Effector CD4-positive, alpha-beta T cell (primary cell): ENCODE measurements at regions not wholly inside any gene's neighbourhood (a gene's known extent, or its start where the extent isn't known, plus 50 kb on each side); places are given as distances from the start of the nearest gene placed in this dataset.

Experiments used
- DNase-seq: peaks from one replicate; pipeline ENCODE4 v3.0.0-alpha.2; 2020

GRCh38 chr11:31895926-31896325 lies 84.8 kb upstream of the PAX6 start:
- no peak for DNase-seq

DNA sequence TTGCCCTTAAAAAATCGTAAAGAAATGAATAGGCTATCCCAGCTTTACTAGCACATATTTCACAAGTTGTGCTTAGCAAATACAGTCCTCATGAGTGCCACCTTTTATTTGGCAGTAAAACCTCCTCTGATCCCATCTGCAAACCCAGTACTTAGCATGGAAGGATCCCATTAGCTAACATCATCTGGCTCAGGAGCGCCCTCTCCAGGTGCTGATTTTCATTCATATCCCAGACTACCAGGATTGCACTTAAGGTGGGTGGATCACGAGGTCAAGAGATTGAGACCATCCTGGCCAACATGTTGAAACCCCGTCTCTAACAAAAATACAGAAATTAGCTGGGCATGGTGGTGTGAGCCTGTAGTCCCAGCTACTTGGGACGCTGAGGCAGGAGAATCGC lies 76.1 kb upstream of the PAX6 start:
- DNase-seq: no peak

GRCh38 chr11:31884080-31884479 lies 73.0 kb upstream of the PAX6 start:
- no peak for DNase-seq

DNA sequence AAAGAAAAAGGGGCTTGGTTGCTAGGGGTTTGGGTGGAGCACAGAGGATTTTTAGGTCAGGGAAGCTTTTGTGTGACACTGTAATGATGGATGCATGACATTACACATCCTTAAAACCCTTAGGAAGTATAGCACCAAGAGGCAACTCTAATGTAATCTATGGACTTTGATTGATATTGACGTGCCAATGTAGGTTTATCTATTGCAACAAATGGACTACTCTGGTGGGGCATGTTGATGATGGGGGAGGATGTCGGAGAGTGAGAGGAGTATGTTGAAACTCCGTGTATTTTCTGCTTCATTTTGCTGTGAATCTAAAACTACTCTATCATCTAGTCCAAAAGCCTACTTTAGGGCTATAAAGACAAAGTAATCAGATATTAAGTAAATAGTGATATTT lies 72.3 kb upstream of the PAX6 start:
- no peak for DNase-seq

DNA sequence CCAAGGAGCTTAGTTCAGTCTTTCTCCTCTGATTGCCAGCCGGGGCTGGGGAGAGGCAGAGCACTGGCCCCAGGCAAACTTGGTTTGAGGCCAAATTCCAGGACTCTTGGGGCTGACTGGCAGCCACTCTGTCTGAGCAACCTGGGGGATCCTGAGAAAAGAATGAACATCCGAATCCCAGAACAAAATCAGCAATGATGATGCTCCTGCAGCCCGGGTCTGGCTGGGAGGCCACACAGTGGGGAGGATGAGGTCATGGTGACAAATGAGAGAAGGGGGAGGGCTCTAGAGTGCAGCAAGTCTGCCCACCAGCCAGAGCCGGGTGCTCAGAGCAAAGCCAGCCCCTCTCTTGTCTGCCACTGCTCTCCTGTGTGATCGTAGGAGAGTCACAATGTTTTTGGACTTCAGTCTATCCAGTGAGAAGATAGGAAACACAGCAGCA lies 71.8 kb upstream of the PAX6 start:
- no peak for DNase-seq

DNA sequence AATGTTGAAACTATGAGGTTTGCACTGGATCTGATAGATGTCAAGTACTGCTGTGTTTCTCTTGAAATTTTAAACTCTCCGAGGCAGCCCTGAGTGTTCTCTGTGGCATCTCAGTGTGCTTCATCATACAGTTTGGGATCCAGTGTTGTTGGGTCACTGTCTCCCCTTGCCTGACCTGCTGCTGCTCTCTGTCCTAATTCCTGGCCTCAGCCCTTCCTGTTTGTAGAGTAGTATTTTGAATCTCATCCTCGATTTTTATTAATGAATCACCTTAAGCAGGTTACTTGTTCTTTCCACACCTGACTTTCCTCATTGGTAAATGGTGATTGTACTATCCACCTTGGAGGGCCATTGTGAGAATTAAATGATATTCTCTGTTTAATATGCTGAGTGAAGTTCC lies 70.7 kb upstream of the PAX6 start:
- no peak for DNase-seq

DNA sequence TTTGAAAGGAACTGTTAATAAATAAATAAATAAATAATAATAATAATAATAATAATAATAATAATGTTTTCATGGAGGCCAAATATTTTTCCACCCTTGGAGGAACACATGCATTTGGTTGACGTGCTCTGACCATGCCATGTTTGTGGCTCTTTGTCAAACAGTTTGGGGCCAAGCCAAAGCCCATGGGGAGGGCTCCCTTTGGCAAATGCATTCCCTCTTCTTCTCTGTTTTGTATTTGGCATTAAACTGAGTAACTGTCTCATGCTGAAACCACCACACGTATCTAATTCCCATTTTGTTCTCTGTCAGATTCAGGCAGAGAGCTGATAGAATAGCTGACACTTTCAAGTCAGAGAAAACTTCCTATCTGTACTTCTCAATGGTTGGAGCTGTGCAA lies 68.6 kb upstream of the PAX6 start:
- DNase-seq: no peak

DNA sequence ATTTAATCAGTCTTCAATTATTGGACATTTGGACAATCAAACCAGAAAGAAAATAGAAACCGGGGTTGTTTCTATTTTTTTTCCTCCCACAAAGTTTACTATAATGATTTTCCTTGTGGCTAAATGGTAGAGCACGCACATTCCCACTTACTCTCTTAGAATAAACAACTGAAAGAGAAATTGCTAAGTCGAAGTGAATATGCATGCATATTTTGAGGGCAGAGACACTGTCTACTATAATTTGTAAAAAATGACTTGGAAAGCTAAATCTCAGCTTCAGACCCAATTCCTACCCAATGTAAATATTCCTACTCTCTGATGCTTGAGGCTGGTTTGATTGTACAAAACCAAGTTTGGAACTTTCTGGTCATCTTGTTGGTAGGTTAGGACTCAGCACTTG lies 66.7 kb upstream of the PAX6 start:
- no peak for DNase-seq

DNA sequence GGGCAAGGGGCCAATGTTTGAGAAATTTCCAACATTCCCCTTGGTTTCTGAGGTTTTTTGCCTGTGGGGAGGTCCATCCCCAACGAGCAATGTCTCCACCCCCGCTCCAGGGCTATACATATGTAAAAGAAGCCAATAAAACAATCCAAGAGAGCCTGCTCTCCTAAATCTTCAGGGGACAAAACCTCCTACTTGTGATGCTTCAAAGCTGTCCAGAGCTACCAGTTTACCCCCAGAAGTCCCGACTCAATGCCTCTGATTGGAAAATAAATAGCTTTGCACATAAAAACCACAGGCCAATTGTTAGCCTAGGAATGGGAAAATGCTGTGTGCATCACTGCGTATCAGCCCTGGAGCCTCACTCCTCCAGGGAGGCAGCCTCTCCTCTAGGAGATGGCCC lies 66.0 kb upstream of the PAX6 start:
- no peak for DNase-seq

GRCh38 chr11:31875866-31876560 lies 64.9 kb upstream of the PAX6 start:
- DNase-seq: no peak

- no peak for DNase-seq
Measured at GRCh38 chr11:31874631-31875191, 63.6 kb upstream of the PAX6 start.

DNA sequence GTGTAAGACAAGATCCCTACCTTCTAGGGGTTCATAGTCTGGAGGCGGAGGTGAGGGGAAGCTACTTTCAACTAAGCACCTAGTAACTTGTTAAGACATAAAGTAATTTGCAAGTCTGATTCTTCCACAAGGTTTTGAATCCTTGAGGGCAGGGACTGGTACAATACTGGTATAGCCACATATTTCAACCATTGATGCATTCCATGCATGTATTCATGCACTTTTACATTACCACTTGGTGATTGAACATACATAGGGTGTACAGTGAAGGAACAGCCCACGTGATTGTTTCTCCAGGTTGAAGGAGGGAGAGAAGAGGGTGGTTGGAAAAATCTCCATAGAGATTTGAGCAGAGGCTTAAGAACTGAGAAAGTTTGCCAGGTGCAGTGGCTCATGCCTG lies 62.0 kb upstream of the PAX6 start:
- DNase-seq: no peak

- no peak for DNase-seq
Measured at GRCh38 chr11:31872076-31872443, 60.9 kb upstream of the PAX6 start.

GRCh38 chr11:31871310-31872075 lies 60.4 kb upstream of the PAX6 start:
- no peak for DNase-seq

DNA sequence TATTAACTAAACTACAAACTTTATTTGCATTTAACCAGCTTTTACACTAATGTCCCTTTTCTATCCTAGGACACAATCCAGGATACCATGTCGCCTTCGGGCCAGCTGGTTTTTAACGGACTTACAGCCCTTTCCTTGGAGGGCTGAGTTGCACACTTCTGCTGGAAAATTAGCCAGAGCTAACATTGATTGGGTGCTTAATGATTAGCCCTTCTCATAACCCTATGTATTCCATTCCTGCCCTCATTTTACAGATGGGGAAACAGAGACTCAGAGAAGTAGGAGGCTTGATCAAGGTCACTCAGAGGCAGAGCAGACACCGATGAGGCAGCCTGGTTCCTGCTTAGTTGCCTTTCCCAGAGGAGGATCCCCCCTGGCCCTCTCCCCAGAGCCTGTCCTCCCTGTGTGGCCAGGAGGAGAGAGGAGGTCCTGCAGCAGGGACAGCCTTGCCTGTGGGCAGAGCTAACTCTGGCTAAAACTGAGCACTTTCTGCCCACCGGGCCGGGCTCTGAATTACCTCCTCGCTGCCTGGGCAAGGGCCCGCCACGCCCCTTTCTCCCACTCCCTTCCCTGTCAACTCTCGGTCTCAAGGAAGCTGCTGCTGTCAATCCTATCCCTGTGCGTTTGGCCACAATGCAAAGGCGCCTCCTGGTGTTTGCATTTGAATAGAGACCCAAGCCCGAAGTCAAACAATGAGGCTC lies 59.6 kb upstream of the PAX6 start:
- DNase-seq: no peak

- DNase-seq: no peak
Measured at GRCh38 chr11:31869986-31870385, 58.9 kb upstream of the PAX6 start.

DNA sequence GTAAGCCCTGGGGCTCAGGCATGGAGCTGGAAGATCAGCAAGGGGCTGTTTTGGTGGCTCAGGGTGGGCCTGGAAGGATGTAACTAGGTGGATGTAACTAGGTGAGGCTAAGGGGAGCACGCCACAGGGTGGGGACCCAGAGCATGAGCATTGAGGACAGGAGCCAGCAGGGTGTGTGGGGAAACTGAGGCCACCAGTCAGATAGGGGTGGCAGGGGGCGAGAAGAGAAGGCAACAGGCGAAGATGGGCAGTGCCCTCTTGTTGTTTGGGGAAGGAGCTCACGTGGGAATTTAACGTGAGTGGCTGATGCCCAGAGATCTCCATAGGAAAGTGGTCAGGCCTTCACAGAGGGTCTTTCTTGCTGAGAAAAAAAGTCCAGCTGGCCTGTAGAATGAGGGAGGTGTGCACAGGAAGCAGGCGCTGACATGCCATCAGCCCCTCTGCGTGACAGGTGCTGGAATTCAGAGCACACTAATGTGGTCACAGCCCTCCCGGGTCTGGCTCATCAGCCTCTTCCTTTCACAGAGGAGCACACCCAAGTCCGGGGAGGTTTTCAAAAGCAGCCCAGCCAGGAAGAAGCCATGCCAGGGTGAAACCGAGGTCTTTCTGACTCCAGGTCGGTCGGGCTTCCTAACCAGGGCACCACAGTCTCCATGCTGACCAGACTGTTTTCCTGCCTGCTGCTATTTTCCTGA lies 54.6 kb upstream of the PAX6 start:
- no peak for DNase-seq

DNA sequence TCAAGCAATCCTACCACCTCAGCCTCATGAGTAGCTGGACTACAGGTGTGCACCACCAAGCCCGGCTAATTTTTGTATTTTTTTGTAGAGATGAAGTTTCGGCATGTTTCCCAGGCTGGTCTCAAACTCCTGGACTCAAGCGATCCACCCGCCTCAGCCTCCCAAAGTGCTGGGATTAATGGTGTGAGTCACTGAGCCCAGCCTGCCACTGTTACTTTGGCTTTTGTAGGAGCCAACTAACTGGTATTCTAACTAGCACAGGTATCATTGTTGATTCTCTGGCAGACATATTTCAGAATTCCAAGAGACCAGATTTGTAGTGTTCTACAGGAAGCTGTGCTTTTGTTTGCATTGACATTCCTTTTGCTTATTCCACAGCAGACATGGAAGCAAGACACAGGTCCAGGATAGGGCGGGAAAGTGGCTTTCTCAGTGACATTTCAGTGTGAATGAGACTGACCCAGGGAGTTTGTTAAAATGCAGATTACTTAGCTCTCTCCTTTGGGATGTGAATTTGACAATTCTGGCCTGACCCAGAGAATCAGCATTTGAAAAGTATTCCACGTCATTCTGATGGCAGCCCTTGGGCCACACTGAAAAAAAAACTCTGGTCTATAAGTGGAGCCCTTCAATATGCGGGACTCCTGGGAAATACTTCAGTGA lies 52.2 kb upstream of the PAX6 start:
- DNase-seq: no peak

- no peak for DNase-seq
Measured at GRCh38 chr11:31861011-31861410, 49.9 kb upstream of the PAX6 start.
